OCI-LY1 (cell line): ENCODE measurements at regions not wholly inside any gene's neighbourhood (a gene's known extent, or its start where the extent isn't known, plus 50 kb on each side); places are given as distances from the start of the nearest gene placed in this dataset.

Experiments used
- CTCF ChIP-seq: fragments of 200-600 bp; sonication (generic), shearing (Covaris generic); IDR thresholded peaks from 2 replicates; pipeline ENCODE4 v1.5.1; 2017; ENCODE audit warnings: mild to moderate bottlenecking, antibody characterized with exemption, low read length, moderate library complexity, mixed read lengths
- EZH2 ChIP-seq: fragments of 200-600 bp; sonication (generic), shearing (Covaris generic); IDR thresholded peaks from 2 replicates; pipeline ENCODE4 v1.8.0; 2017; ENCODE audit warnings: borderline replicate concordance, mixed run types, mild to moderate bottlenecking, antibody characterized with exemption, low read length, moderate library complexity, mixed read lengths

- no peak for TF ChIP-seq CTCF
- TF ChIP-seq EZH2: no peak
Observed at GRCh38 chr22:34997633-34998299, 68.2 kb upstream of the ISX start.
